ENCODE measurements at regions not wholly inside any gene's neighbourhood (a gene's known extent, or its start where the extent isn't known, plus 50 kb on each side); places are given as distances from the start of the nearest gene placed in this dataset.

DNA sequence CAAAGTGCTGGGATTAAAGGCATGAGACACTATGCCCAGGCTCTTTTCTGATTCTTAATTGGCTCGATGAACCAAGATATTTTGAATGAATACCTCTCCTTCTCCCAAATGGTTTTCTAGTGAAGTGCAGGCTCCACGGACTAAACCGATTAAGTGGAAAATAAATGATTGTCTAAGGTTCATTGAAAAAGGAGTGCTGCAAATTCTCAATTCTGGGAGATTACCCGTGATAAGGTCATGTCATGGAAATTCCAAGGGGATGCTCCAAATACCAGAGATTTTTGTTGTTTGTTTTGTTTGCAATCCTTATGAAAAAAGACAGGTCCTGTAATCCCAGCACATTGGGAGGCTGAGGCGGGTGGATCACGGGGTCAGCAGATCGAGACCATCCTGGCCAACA, 406.9 kb upstream of the TBL1XR1 start:
- in situ Hi-C loops (cut with MboI; ENCODE audit: low sequenced_read_pairs in 4 of 4) (no loop called here), intact Hi-C loops (cut with DNase I; ENCODE audit: low total_unique reads) (no loop called here)
- H3K9me3 ChIP-seq, result no peaks in the 10 kb centered on the region
- no peak overlapping the region for H3K4me3 ChIP-seq
- H3K4me1 ChIP-seq, result no peaks in the 10 kb centered on the region
- H3K27me3 ChIP-seq, result no peaks in the 10 kb centered on the region
- no peak overlapping the region for H3K27ac ChIP-seq
- DNase-seq, result no peak
- TF ChIP-seq, protein P1, sequence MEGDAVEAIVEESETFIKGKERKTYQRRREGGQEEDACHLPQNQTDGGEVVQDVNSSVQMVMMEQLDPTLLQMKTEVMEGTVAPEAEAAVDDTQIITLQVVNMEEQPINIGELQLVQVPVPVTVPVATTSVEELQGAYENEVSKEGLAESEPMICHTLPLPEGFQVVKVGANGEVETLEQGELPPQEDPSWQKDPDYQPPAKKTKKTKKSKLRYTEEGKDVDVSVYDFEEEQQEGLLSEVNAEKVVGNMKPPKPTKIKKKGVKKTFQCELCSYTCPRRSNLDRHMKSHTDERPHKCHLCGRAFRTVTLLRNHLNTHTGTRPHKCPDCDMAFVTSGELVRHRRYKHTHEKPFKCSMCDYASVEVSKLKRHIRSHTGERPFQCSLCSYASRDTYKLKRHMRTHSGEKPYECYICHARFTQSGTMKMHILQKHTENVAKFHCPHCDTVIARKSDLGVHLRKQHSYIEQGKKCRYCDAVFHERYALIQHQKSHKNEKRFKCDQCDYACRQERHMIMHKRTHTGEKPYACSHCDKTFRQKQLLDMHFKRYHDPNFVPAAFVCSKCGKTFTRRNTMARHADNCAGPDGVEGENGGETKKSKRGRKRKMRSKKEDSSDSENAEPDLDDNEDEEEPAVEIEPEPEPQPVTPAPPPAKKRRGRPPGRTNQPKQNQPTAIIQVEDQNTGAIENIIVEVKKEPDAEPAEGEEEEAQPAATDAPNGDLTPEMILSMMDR (IDR thresholded peaks at IDR 0.05 in 4 of 5, conservative IDR thresholded peaks at IDR 0.05 in 1 of 5), result no peak
- ATAC-seq, result no peak
- no peaks in the 10 kb centered on the region for H3K36me3 ChIP-seq

DNA sequence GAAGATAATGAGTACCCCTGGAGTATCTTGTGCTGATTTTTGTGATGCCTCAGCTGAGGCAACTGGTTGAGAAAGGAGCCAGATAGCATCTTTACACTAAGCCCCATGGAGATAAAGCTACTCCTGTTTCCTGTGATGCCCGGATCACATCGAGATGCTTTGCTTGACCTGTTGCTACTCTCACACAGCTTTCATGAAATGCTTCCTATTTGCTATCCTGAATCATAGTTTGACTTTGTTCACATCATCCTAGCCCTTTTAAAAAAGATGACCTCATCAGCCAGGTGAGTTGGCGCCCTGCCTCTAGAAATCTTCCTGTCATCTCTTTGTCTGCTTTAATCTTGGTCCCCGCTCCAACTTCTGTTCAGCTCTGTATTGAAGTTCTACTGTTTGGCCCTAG, 409.6 kb upstream of the TBL1XR1 start:
- Histone ChIP-seq H3K4me1 (peaks cover 7 to 9% of the 10 kb centered on the region in 2 donors), H3K27ac (no peak overlapping the region), H3K9me3 (no peaks in the 10 kb centered on the region), H3K36me3 (no peaks in the 10 kb centered on the region), H3K4me3 (no peak overlapping the region), H3K27me3 (no peaks in the 10 kb centered on the region)
- no peak for DNase-seq
- in situ Hi-C loops (cut with MboI; ENCODE audit: low sequenced_read_pairs in 4 of 4) (no loop called here), intact Hi-C loops (cut with DNase I; ENCODE audit: low total_unique reads) (no loop called here)
- no peak for ATAC-seq
- TF ChIP-seq, protein P1 (IDR thresholded peaks at IDR 0.05 in 4 of 5, conservative IDR thresholded peaks at IDR 0.05 in 1 of 5), result no peak
- no peak for TF ChIP-seq POLR2A (IDR thresholded peaks at IDR 0.05)

DNA sequence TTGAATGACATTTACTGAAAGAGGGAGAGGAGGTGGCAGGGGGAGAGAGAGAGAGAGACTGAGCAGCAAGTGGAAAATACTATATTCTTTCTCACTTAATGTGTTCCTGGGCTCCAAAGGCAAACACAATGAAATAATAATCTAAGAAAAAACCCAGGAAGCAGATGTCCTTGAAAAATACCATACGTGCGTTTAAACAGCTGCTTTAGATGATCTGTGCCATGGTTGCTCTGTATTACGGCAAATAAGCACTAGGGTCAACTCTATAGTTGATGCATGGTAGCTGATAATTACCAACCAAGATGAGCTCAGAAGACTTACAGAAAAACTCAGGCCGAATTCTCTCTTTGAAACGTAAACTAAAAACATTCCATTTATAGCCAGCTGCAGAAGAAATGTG, 410.3 kb upstream of the TBL1XR1 start:
- no peak overlapping the region for H3K27ac ChIP-seq
- H3K4me3 ChIP-seq, result no peak overlapping the region
- intact Hi-C loops (cut with DNase I; ENCODE audit: low total_unique reads), result no loop called here
- ATAC-seq (no peak), DNase-seq (no peak)
- no peaks in the 10 kb centered on the region for H3K27me3 ChIP-seq
- H3K36me3 ChIP-seq, result no peaks in the 10 kb centered on the region
- H3K4me1 ChIP-seq, result peaks cover 7 to 9% of the 10 kb centered on the region in 2 donors
- in situ Hi-C loops (cut with MboI; ENCODE audit: low sequenced_read_pairs in 4 of 4), result no loop called here
- TF ChIP-seq, protein P1 (IDR thresholded peaks at IDR 0.05 in 4 of 5, conservative IDR thresholded peaks at IDR 0.05 in 1 of 5), result no peak
- TF ChIP-seq POLR2A (IDR thresholded peaks at IDR 0.05), result no peak
- no peaks in the 10 kb centered on the region for H3K9me3 ChIP-seq

DNA sequence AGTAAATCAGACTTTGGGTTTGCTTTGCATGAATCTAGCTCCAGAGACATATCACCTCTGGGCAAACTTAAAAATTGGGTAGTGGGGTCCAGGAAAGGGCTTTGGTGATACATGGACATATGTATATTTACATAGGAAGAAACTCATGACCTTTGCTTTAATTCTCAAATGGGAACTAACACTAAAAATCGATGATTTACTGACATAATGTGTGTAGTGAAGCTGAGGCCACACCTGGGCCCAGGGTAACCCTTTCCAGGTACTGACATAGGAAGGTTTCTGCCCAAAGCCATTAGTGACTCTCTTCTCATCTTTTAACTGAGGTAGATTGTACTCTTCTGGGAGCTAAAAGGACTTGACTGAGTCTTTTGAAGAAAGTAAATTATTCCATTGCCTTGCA, 411.2 kb upstream of the TBL1XR1 start:
- Histone ChIP-seq H3K4me1 (peaks cover 7 to 9% of the 10 kb centered on the region in 2 donors), H3K4me3 (no peak overlapping the region), H3K27me3 (no peaks in the 10 kb centered on the region), H3K9me3 (no peaks in the 10 kb centered on the region), H3K36me3 (no peaks in the 10 kb centered on the region), H3K27ac (no peak overlapping the region)
- no peak for ATAC-seq
- DNase-seq, result no peak
- TF ChIP-seq POLR2A (IDR thresholded peaks at IDR 0.05), result no peak
- TF ChIP-seq, protein P1 (IDR thresholded peaks at IDR 0.05 in 4 of 5, conservative IDR thresholded peaks at IDR 0.05 in 1 of 5), result no peak
- in situ Hi-C loops (cut with MboI; ENCODE audit: low sequenced_read_pairs in 4 of 4), result no loop called here
- intact Hi-C loops (cut with DNase I; ENCODE audit: low total_unique reads), result no loop called here

DNA sequence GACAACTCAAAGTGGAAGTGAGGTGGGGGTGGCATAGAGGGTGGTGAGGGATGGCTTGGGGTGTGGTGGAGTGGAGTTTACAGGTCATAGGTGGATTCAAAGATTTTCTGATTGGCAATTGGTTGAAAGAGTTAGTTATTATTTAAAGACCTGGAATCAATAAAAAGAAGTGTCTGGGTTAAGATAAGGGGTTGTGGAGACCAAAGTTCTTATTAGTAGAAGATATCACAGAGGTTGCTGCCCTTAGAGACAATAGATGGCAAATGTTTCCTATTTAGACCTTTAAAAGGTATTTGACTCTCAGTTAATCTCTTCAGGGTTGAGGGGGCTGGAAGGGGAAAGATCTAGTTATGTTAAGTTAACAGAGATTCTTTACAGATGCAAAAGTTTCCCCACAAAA, 412.3 kb upstream of the TBL1XR1 start:
- Histone ChIP-seq H3K4me3 (no peak overlapping the region), H3K36me3 (no peaks in the 10 kb centered on the region), H3K4me1 (peaks cover 8 to 9% of the 10 kb centered on the region in 2 donors), H3K9me3 (no peaks in the 10 kb centered on the region), H3K27me3 (no peaks in the 10 kb centered on the region), H3K27ac (no peak overlapping the region)
- ATAC-seq, result no peak
- intact Hi-C loops (cut with DNase I; ENCODE audit: low total_unique reads), result loop anchor here (5.0 kb wide), 1 partner anchor 247 kb away; no protein-coding TSS in a partner anchor
- no peak for TF ChIP-seq POLR2A (IDR thresholded peaks at IDR 0.05)
- TF ChIP-seq, protein P1 (IDR thresholded peaks at IDR 0.05 in 4 of 5, conservative IDR thresholded peaks at IDR 0.05 in 1 of 5), result no peak
- no peak for DNase-seq
- in situ Hi-C loops (cut with MboI; ENCODE audit: low sequenced_read_pairs in 4 of 4), result no loop called here
